K562 (cell line): ENCODE measurements at regions not wholly inside any gene's neighbourhood (a gene's known extent, or its start where the extent isn't known, plus 50 kb on each side); places are given as distances from the start of the nearest gene placed in this dataset.

Source experiments
- ATAC-seq: fragments of 200-7000 bp; cut with Tn5 transposase; 3 replicates; pipeline ENCODE4 v1.9.1; 2020; ENCODE audit warnings: moderate library complexity
- BruUV-seq: library from RNA; stranded (reverse); fragments of 400-500 nt; replicated peaks from 2 replicates; lab custom pipeline; 2021; lab: Mats Ljungman, UMichigan
- CTCF ChIA-PET: fragments of 300-600 bp; formaldehyde crosslinking; extraction: SDS; loops from one replicate; lab custom pipeline; 2021; ENCODE audit warnings: low intra/inter-chr PET ratio; lab: Yijun Ruan, JAX
- POLR2A ChIA-PET: fragments of 300-600, 350-650 bp; sonication (Branson Sonifier 250); formaldehyde crosslinking; extraction: SDS; loops from one replicate; lab custom pipeline; 2021; ENCODE audit warnings: antibody characterized with exemption, inconsistent platforms; lab: Yijun Ruan, JAX
- DNase-seq, 4 experiments: peaks; one replicate each; pipeline versions ENCODE4 v3.0.0 to v3.0.0-alpha.2; 2011 to 2018; ENCODE audit warnings: low spot score in 3 of 4, mixed read lengths in 3 of 4; ENCODE audit errors: extremely low read depth in 1 of 4
- FAIRE-seq: peaks from 2 replicates; lab custom pipeline; 2011; peaks lifted over from hg19 to GRCh38; lab: Jason Lieb, UNC
- H2AFZ ChIP-seq: 2 replicates; pipeline ENCODE4 v1.6.0; 2011; ENCODE audit warnings: low read depth, low read length, control low read depth, inconsistent platforms
- H3K27ac ChIP-seq: fragments of 200-600 bp; 3 replicates; pipeline ENCODE4 v1.8.0; 2011; ENCODE audit warnings: low read depth, mild to moderate bottlenecking, control low read depth, inconsistent platforms, low read length, moderate library complexity, mixed read lengths; ENCODE audit errors: extremely low read depth
- H3K27me3 ChIP-seq, 2 experiments: fragments of 300-600 bp in 1 of 2; 2 replicates in 1 of 2; 3 replicates in 1 of 2; pipeline versions ENCODE4 v1.6.0 to v1.8.0; 2011; ENCODE audit warnings: inconsistent platforms in 2 of 2, low read length in 2 of 2, mild to moderate bottlenecking in 1 of 2, mixed read lengths in 1 of 2, moderate library complexity in 1 of 2; ENCODE audit not compliant: control insufficient read depth in 2 of 2, insufficient read depth in 2 of 2
- H3K36me3 ChIP-seq: fragments of 300-600 bp; 3 replicates; pipeline ENCODE4 v1.8.0; 2011; ENCODE audit warnings: mild to moderate bottlenecking, low read length, inconsistent platforms; ENCODE audit not compliant: control insufficient read depth, insufficient read depth
- H3K4me1 ChIP-seq, 2 experiments: fragments of 200-600 bp in 1 of 2; replicated peaks in 1 of 2; 2 replicates in 1 of 2; 3 replicates in 1 of 2; pipeline versions ENCODE4 v1.5.1 to v1.8.0; 2011; ENCODE audit warnings: inconsistent platforms in 2 of 2, low read length in 2 of 2, mild to moderate bottlenecking in 1 of 2, mixed read lengths in 1 of 2, moderate library complexity in 1 of 2; ENCODE audit not compliant: control insufficient read depth in 2 of 2, insufficient read depth in 2 of 2
- H3K4me2 ChIP-seq: 2 replicates; pipeline ENCODE4 v1.6.1; 2011; ENCODE audit warnings: low read length, control low read depth, inconsistent platforms, mixed read lengths; ENCODE audit not compliant: insufficient read depth
- H3K4me3 ChIP-seq: fragments of 200-600 bp; sonication (generic), shearing (Covaris generic); 2 replicates; pipeline ENCODE4 v1.5.1; 2016; ENCODE audit warnings: control low read depth, inconsistent platforms
- H3K79me2 ChIP-seq: fragments of 200-600 bp; 3 replicates; pipeline ENCODE4 v1.8.0; 2011; ENCODE audit warnings: low read length, inconsistent platforms; ENCODE audit not compliant: control insufficient read depth, insufficient read depth
- H3K9ac ChIP-seq, 2 experiments: 2 replicates each; pipeline versions ENCODE4 v1.6.0 to v1.6.1; 2011; ENCODE audit warnings: low read depth in 2 of 2, low read length in 2 of 2, control low read depth in 1 of 2, inconsistent platforms in 1 of 2, mild to moderate bottlenecking in 1 of 2, mixed read lengths in 1 of 2; ENCODE audit not compliant: insufficient read depth in 1 of 2
- H3K9me1 ChIP-seq: one replicate; pipeline ENCODE4 v1.6.0; 2011; ENCODE audit warnings: inconsistent platforms, mild to moderate bottlenecking, low read length, moderate library complexity; ENCODE audit not compliant: control insufficient read depth, insufficient read depth
- H3K9me3 ChIP-seq: replicated peaks from 2 replicates; pipeline ENCODE4 v1.5.1; 2011; ENCODE audit warnings: low read depth, low read length, inconsistent platforms; ENCODE audit not compliant: control insufficient read depth, insufficient read depth
- H4K20me1 ChIP-seq: replicated peaks from 2 replicates; pipeline ENCODE4 v1.6.1; 2011; ENCODE audit warnings: low read length, inconsistent platforms, mixed read lengths; ENCODE audit not compliant: control insufficient read depth, insufficient read depth
- CEBPG ChIP-seq, 3 experiments: fragments of 200-800 bp in 1 of 3; sonication (Bioruptor generic) in 1 of 3; sonication (generic) in 1 of 3; formaldehyde crosslinking in 1 of 3; IDR thresholded peaks in 2 of 3; conservative IDR thresholded peaks in 1 of 3; 2 replicates each; pipeline versions ENCODE4 v1.6.1 to v1.8.0; 2016 to 2022; ENCODE audit warnings: missing compliant biosample characterization in 2 of 3, missing genetic modification characterization in 2 of 3, mild to moderate bottlenecking in 1 of 3, missing genetic modification reagents in 1 of 3
- PATZ1 ChIP-seq: fragments of 250-450 bp; sonication (Bioruptor Pico); IDR thresholded peaks from 2 replicates; pipeline ENCODE4 v1.5.0; 2020; ENCODE audit warnings: mild to moderate bottlenecking, borderline replicate concordance
- SMARCB1 ChIP-seq: IDR thresholded peaks from 2 replicates; pipeline ENCODE4 v1.6.1; 2011; ENCODE audit warnings: improper control_type of control experiment, low read depth; ENCODE audit not compliant: insufficient read length
- WGBS: fragments of 100-300 bp; shearing (Covaris generic); methylation state at CpG from one replicate; pipeline ENCODE4 v1.1.6; 2016; ENCODE audit warnings: low coverage, mixed read lengths; ENCODE audit not compliant: insufficient coverage; ENCODE audit errors: missing lambda C conversion rate; 5-methylcytosine and 5-hydroxymethylcytosine counted together
- in situ Hi-C: fragments of 300-500 bp; cut with MboI; formaldehyde crosslinking; loops from 4 replicates; pipeline ENCODE4 v1.15.0; 2018; ENCODE audit warnings: inconsistent platforms, mixed read lengths
- intact Hi-C: fragments of 100-400 bp; cut with micrococcal nuclease; formaldehyde crosslinking; loops from 2 replicates; pipeline ENCODE4 v1.14.2; 2022
- TF ChIP-seq, protein P1 (sequence below), 2 experiments: fragments of 450-650 bp; IDR thresholded peaks; 2 replicates each; pipeline ENCODE4 v1.6.1; 2018; ENCODE audit warnings: mild to moderate bottlenecking in 2 of 2, low read depth in 1 of 2; ENCODE audit not compliant: partially characterized antibody in 2 of 2

DNA sequence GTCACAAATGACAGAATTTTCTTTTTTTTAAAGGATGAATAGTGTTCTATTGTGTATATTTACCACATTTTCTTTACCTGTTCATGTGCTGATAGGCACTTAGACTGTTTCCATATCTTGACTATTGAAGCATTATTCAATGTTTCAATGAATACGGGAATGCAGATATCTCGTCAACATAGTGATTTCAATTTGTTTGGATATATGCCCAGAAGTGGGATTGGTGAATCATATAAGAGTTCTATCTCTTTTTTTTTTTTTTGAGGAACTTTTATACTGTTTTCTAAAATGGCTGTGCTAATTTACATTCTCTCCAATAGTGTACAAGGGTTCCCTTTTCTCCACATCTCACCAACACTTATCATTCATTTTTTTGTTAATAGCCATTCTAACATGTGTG is 97.9 kb upstream of the FAR2 start:
- Histone ChIP-seq H3K9me3 (no peaks in the 10 kb centered on the region), H3K9me1 (no peaks in the 10 kb centered on the region), H2AFZ (no peak overlapping the region), H3K4me3 (no peak overlapping the region), H3K4me2 (no peak overlapping the region), H3K36me3 (no peaks in the 10 kb centered on the region), H3K9ac (no peak overlapping the region), H4K20me1 (no peaks in the 10 kb centered on the region), H3K4me1 (no peaks in the 10 kb centered on the region), H3K79me2 (no peaks in the 10 kb centered on the region), H3K27me3 (no peaks in the 10 kb centered on the region), H3K27ac (no peak overlapping the region)
- intact Hi-C loops (no loop called here), in situ Hi-C loops (no loop called here)
- DNase-seq, result no peak
- 10% methylated on average over 2 of the region's 2 CpGs for WGBS
- CTCF ChIA-PET, result no interaction called here
- no peak for FAIRE-seq
- no TSS peak for BruUV-seq
- ATAC-seq, result no peak
- TF ChIP-seq SMARCB1 (no peak), CEBPG (CRISPR knock-in tag; IDR thresholded peaks at IDR 0.05) (no peak), CEBPG (tag; conservative IDR thresholded peaks at IDR 0.05 in 1 of 2, IDR thresholded peaks at IDR 0.05 in 1 of 2) (no peak), PATZ1 (CRISPR knock-in tag) (no peak)
- TF ChIP-seq, protein P1, sequence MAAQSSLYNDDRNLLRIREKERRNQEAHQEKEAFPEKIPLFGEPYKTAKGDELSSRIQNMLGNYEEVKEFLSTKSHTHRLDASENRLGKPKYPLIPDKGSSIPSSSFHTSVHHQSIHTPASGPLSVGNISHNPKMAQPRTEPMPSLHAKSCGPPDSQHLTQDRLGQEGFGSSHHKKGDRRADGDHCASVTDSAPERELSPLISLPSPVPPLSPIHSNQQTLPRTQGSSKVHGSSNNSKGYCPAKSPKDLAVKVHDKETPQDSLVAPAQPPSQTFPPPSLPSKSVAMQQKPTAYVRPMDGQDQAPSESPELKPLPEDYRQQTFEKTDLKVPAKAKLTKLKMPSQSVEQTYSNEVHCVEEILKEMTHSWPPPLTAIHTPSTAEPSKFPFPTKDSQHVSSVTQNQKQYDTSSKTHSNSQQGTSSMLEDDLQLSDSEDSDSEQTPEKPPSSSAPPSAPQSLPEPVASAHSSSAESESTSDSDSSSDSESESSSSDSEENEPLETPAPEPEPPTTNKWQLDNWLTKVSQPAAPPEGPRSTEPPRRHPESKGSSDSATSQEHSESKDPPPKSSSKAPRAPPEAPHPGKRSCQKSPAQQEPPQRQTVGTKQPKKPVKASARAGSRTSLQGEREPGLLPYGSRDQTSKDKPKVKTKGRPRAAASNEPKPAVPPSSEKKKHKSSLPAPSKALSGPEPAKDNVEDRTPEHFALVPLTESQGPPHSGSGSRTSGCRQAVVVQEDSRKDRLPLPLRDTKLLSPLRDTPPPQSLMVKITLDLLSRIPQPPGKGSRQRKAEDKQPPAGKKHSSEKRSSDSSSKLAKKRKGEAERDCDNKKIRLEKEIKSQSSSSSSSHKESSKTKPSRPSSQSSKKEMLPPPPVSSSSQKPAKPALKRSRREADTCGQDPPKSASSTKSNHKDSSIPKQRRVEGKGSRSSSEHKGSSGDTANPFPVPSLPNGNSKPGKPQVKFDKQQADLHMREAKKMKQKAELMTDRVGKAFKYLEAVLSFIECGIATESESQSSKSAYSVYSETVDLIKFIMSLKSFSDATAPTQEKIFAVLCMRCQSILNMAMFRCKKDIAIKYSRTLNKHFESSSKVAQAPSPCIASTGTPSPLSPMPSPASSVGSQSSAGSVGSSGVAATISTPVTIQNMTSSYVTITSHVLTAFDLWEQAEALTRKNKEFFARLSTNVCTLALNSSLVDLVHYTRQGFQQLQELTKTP (IDR thresholded peaks at IDR 0.05; ENCODE audit: low read depth in 1 of 2, partially characterized antibody in 2 of 2), result no peak
- POLR2A ChIA-PET, result no interaction called here
